ENCODE measurements at regions not wholly inside any gene's neighbourhood (a gene's known extent, or its start where the extent isn't known, plus 50 kb on each side); places are given as distances from the start of the nearest gene placed in this dataset.
"Not testable (repeated sequence)": the region's sequence is repeated elsewhere in the genome, so short reads cannot be mapped to it uniquely, and the experiment has no call there.

DNA sequence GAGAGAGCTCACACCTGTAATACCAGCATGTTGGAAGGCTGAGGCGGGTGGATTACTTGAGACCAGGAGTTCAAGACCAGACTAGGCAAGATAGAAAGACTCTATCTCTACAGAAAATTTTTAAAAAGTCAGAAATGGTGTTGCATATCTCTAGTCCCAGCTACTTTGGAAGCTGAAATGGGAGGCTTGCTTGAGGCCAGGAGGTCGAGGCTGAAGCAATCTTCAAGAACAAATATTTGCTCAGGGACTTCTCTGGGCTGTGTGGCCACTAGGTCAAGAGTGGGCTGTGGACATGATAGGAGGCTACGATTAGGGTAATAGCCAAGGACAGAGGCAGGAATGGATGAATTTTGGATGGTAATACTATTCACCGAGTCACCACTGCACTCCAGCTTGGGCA is 135.8 kb upstream of the PEG3 start:
- Mint-ChIP-seq H3K9me3 (peaks cover 54% of the 10 kb centered on the region), H3K27ac (no peak overlapping the region), H3K27me3 (no peaks in the 10 kb centered on the region), H3K4me1 (no peaks in the 10 kb centered on the region), H3K4me3 (no peak overlapping the region), H3K36me3 (ENCODE audit: low read depth) (no peaks in the 10 kb centered on the region)
- ChIA-PET CTCF (no interaction called here), POLR2A (interaction anchor here (0.7 kb wide), 1 partner anchor 794 kb away, joined by 3 read pairs; no protein-coding TSS in a partner anchor)
- DNase-seq: no peak

DNA sequence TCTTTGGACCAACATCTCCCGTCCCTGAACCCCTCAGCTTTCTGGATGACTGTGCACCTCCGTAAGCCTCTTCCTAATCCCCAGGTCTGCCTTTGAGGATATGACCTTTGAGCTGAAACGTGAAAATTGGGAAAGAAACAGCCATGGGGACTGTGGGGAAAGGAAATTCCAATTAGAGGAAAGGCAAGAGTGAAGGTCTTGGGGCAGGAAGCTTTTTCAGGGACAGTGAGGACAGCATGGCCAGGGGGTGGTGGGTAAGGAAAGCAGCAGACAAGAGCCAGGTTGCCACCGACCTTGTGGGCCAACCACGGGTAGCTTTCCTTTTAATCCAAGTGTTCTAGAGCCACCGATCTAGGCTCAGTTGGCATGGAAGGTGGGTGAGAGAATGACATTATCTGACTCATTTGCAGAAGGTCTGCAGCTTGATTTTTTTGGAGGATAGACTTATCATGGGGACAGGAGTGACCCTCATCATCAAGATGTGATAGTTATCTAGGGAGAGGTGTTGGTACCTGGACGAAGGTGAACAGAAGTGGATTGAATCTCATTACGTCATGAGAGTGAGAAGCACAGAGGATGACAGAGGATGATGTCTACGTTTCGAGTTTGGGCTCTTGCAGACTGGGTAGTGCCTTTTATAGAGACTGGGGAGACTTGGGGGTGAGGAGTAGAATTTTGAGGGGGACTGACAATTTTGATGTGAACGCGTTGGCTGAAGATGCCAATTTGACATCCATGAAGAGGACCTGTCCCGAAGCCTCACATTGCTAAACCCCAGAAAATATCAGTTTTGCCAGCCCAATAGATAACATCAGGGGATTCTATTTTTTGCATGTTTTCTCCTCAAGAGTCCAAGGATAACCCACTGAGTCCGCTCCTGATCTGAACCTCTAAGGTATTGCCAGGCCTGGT is 136.7 kb upstream of the PEG3 start:
- POLR2A ChIA-PET: no interaction called here
- no peaks in the 10 kb centered on the region for H3K27me3 Mint-ChIP-seq
- CTCF ChIA-PET: no interaction called here
- peaks cover 1% of the 10 kb centered on the region for H3K36me3 Mint-ChIP-seq (ENCODE audit: low read depth)
- DNase-seq: no peak
- H3K4me3 Mint-ChIP-seq: no peak overlapping the region
- H3K27ac Mint-ChIP-seq: no peak overlapping the region
- H3K9me3 Mint-ChIP-seq: peaks cover 52% of the 10 kb centered on the region
- no peaks in the 10 kb centered on the region for H3K4me1 Mint-ChIP-seq

DNA sequence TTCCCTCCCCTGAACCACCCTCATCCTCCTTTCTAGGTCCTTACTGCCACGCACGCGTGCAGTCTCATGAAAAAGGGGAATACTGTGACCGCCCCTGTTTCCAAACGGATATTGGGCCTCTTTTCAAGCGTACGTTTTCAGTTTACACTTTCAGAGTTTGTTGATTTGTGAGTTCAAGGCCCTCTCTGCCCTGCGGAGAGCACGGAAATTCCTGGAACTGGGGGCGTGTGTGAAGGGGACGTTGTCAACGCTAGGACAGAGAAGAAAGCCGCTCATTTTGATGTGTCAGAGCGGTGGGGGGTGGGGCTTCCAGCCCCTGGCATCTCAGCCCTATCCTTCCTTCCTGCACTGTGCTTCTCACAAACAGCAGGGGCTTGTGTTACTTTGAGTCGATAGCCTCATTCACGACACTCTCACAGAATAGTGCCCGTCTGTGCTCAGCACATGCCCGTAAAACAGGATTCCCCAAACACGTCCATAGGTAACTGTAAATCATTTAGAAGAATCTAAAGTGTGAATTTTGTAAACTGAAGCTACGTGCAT is 137.6 kb upstream of the PEG3 start:
- POLR2A ChIA-PET: no interaction called here
- Mint-ChIP-seq H3K27me3 (no peaks in the 10 kb centered on the region), H3K27ac (no peak overlapping the region), H3K36me3 (ENCODE audit: low read depth) (peaks cover 1% of the 10 kb centered on the region), H3K4me3 (no peak overlapping the region), H3K4me1 (no peaks in the 10 kb centered on the region), H3K9me3 (peaks cover 54% of the 10 kb centered on the region)
- CTCF ChIA-PET: no interaction called here
- DNase-seq: no peak

DNA sequence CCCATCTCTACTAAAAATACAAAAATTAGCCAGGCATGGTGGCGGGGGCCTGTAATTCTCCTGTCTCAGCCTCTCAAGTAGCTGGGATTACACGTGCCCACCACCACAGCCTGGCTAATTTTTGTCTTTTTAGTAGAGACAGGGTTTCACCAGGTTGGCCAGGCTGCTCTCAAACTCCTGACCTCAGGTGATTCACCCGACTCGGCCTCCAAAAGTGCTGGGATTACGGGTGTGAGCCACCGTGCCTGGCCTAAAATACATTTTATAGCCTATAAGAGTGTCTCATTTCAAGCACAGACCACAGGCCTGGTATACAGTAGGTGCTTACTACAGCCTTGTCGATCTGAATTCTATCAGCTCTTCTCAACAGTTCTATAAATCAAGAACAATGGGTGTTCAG is 139.5 kb upstream of the USP29 start:
- CTCF ChIA-PET; H3K4me1 Mint-ChIP-seq; H3K4me3 Mint-ChIP-seq; POLR2A ChIA-PET; H3K27me3 Mint-ChIP-seq; DNase-seq; H3K27ac Mint-ChIP-seq; H3K36me3 Mint-ChIP-seq (ENCODE audit: low read depth): not testable (repeated sequence)
- H3K9me3 Mint-ChIP-seq: peaks cover 60% of the 10 kb centered on the region

DNA sequence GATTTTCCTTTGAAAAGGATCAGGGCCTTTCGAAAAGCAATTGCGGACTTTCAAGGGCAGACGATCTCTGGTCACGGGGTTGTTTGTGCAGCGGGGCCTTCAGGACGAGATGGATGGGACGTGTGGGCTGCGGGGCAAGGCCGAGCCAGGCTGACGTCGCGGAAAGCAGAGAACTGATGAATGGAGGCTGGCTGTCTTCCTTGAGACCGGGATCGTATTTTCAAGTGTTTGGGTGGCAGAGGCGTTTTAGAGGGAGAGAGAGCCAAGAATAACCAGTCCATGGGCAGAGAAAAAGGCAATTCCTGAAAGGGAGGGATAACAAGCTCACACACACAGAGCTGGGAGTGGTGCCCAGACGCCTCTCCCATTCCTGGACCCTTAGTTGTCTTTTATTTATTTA is 138.9 kb upstream of the USP29 start:
- POLR2A ChIA-PET: no interaction called here
- Mint-ChIP-seq H3K36me3 (ENCODE audit: low read depth) (peaks cover 1% of the 10 kb centered on the region), H3K27ac (no peak overlapping the region), H3K4me1 (no peaks in the 10 kb centered on the region), H3K4me3 (no peak overlapping the region), H3K27me3 (no peaks in the 10 kb centered on the region), H3K9me3 (peaks cover 61% of the 10 kb centered on the region)
- CTCF ChIA-PET: no interaction called here
- no peak for DNase-seq

DNA sequence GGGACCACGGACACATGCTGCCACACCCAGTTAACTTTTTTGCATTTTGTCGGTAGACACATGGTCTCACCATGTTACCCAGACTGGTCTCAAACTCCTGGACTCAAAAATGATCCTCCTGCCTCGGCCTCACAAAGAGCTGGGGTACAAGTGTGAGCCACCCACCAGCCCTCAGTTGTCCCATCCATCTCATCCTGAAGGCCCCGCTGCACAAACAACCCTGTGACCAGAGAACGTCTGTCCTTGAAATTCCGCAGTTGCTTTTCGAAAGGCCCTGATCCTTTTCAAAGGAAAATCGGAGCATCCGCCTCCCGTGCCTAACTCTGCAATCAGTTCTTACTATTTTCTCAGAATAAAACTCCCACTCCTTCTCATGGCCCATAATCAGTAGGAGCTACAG is 138.3 kb upstream of the USP29 start:
- H3K4me1 Mint-ChIP-seq; H3K27ac Mint-ChIP-seq; CTCF ChIA-PET; H3K36me3 Mint-ChIP-seq (ENCODE audit: low read depth); H3K27me3 Mint-ChIP-seq; H3K4me3 Mint-ChIP-seq; POLR2A ChIA-PET; DNase-seq: not testable (repeated sequence)
- H3K9me3 Mint-ChIP-seq: peaks cover 61% of the 10 kb centered on the region

DNA sequence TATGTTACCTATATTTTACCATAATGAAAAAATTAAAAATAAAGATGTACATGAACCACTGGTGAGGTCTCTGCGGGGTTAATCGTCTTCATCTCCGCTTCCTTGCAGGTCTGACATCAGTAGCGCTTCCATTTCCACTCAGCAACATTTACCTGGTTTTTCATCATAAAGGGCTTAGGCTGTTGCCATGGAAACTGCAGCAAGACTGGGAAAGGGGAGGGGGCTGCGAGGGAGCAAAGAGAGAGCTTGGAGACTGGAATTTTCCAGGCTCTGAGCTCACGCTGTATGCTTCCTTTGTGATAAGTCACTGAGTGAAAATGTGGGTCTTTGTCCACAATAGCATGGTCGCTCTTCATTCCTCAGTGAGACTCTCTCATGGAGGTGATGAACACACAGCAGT is 136.6 kb upstream of the USP29 start:
- H3K9me3 Mint-ChIP-seq: peaks cover 56% of the 10 kb centered on the region
- H3K27me3 Mint-ChIP-seq: no peaks in the 10 kb centered on the region
- no peak overlapping the region for H3K4me3 Mint-ChIP-seq
- ChIA-PET POLR2A (no interaction called here), CTCF (interaction anchor here (1.2 kb wide), 1 partner anchor 12 kb away, joined by 3 read pairs; no protein-coding TSS in a partner anchor)
- H3K4me1 Mint-ChIP-seq: no peaks in the 10 kb centered on the region
- DNase-seq: no peak
- no peak overlapping the region for H3K27ac Mint-ChIP-seq
- H3K36me3 Mint-ChIP-seq (ENCODE audit: low read depth): peaks cover 1% of the 10 kb centered on the region

DNA sequence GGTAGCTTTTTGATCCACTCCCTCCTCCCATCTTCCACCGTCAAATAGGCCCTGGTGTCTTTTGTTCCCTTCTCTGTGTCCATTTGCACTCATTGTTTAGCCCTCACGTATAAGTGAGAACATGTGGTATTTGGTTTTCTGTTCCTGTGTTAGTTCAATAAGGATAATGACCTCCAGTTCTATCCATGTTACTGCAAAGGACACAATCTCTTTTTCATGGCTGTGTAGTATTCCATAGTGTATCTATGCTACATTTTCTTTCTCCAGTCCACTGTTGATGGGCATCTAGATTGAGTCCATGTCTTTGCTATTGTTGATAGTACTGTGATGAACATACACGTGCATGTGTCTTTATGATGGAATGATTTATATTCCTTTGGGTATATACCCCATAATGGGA is 136.0 kb upstream of the USP29 start:
- no peak overlapping the region for H3K4me3 Mint-ChIP-seq
- POLR2A ChIA-PET: no interaction called here
- H3K27ac Mint-ChIP-seq: no peak overlapping the region
- peaks cover 53% of the 10 kb centered on the region for H3K9me3 Mint-ChIP-seq
- H3K27me3 Mint-ChIP-seq: no peaks in the 10 kb centered on the region
- CTCF ChIA-PET: no interaction called here
- peaks cover 1% of the 10 kb centered on the region for H3K36me3 Mint-ChIP-seq (ENCODE audit: low read depth)
- H3K4me1 Mint-ChIP-seq: no peaks in the 10 kb centered on the region
- no peak for DNase-seq

DNA sequence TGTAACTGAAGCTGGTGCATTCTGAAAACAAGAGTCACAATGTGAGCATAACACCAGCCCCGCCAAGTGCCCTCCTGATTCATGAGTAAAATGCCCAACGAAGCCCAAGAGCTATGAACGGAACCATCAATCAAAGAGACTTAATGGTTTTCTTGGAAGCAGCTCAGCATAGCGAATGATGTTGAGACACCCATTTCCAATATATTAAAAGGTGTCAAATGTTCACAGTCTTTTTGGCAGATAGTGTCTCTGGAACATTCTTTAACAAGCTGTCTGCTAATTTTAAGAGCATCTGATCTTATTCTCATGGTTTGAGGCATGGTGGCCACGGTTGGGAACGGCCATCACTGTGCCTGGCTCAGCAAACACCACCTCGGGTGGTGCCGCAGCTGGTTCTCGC is 133.4 kb upstream of the USP29 start:
- POLR2A ChIA-PET: no interaction called here
- H3K9me3 Mint-ChIP-seq: peaks cover 58% of the 10 kb centered on the region
- no peaks in the 10 kb centered on the region for H3K27me3 Mint-ChIP-seq
- peaks cover 1% of the 10 kb centered on the region for H3K36me3 Mint-ChIP-seq (ENCODE audit: low read depth)
- no peak for DNase-seq
- H3K27ac Mint-ChIP-seq: no peak overlapping the region
- H3K4me3 Mint-ChIP-seq: no peak overlapping the region
- CTCF ChIA-PET: no interaction called here
- H3K4me1 Mint-ChIP-seq: no peaks in the 10 kb centered on the region

DNA sequence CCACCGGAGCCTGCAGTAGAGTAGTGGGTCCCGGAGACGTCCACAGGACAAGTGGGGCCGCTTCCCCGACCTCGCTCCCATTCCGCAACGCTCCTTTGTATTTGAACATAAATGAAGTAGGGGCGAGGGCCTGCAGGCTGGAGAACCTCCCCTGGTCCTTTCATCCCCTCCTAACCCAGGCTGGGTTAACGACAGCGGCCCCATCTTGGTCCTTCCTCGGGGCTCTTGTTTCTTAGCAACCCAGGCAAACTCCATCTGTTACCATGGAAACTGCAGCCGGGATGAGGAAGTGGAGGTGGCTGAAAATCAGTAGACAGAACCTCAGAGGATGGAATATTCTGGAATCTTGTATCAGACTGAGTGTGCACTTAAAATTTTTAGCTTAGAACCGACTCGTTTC is 132.6 kb upstream of the USP29 start:
- no peak overlapping the region for H3K27ac Mint-ChIP-seq
- peaks cover 55% of the 10 kb centered on the region for H3K9me3 Mint-ChIP-seq
- H3K4me3 Mint-ChIP-seq: no peak overlapping the region
- no peaks in the 10 kb centered on the region for H3K27me3 Mint-ChIP-seq
- ChIA-PET CTCF (no interaction called here), POLR2A (no interaction called here)
- no peaks in the 10 kb centered on the region for H3K4me1 Mint-ChIP-seq
- no peak for DNase-seq
- no peaks in the 10 kb centered on the region for H3K36me3 Mint-ChIP-seq (ENCODE audit: low read depth)

DNA sequence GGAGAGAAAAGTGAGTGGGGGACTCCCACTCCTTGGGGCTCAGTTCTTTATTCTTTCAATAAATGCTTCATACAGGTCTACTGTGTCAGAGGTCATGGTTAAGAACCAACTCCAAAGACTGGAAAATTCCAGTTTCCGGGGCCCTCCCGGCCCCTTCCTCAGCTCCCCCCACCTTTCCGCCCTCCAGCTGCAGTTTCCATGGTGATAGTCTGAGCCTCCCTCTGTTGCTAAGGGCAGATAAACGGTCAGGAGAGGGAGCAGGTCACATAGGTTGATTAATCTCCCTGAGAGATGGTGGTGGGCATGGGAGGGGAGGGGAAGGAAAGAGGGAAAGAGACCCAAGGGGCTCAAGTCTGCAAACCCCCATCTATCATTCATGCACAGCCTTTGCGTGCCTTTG is 131.5 kb upstream of the USP29 start:
- peaks cover 53% of the 10 kb centered on the region for H3K9me3 Mint-ChIP-seq
- POLR2A ChIA-PET: no interaction called here

DNA sequence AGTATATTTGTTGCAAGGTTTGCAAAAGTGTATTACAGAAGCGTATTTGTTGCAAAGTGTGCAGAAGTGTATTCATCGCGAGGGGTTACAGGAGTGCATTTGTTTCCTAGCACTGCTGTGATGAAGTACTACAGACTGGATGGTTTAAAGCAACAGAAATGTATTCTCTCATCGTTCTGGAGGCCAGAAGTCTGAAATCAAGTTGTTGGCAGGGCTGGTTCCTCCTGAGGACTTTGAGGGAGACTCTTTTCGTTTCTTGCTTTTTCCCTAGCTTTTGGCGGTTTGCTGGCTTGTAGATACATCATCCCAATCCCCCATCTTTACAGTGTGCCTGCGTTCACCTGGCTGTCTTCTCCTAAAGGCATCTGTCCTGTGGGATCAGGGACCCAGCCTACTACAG is 127.9 kb upstream of the USP29 start:
- Mint-ChIP-seq H3K36me3 (ENCODE audit: low read depth) (peaks cover 3% of the 10 kb centered on the region), H3K4me1 (no peaks in the 10 kb centered on the region), H3K4me3 (no peak overlapping the region), H3K27me3 (no peaks in the 10 kb centered on the region), H3K27ac (no peak overlapping the region), H3K9me3 (peaks cover 50% of the 10 kb centered on the region)
- CTCF ChIA-PET: no interaction called here
- POLR2A ChIA-PET: no interaction called here
- no peak for DNase-seq

More for the DNA sequence above, 131.5 kb upstream of the USP29 start:
- Mint-ChIP-seq H3K4me3 (no peak overlapping the region), H3K27ac (no peak overlapping the region), H3K27me3 (no peaks in the 10 kb centered on the region), H3K36me3 (ENCODE audit: low read depth) (no peaks in the 10 kb centered on the region), H3K4me1 (no peaks in the 10 kb centered on the region)
- DNase-seq: no peak
- CTCF ChIA-PET: no interaction called here

DNA sequence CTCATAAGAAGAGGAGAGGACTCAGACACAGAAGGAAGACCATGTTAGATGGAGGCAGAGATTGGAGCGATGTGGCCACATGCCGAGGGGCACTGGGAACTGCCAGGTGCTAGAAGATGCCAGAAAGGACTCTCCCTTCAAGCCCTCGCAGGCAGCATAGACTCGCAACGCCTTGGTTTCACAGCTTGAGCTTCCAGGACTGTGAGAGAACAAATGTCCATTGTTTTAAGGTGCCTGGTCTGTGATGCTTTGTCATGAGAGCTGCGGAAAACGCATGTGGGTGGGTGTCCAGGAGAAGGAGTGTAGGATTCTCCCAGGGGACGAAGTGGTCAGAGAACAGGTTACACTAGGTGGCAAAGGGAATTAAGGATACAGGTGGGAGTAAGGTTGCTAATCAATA is 125.9 kb upstream of the USP29 start:
- ChIA-PET CTCF (no interaction called here), POLR2A (no interaction called here)
- Mint-ChIP-seq H3K36me3 (ENCODE audit: low read depth) (peaks cover 3% of the 10 kb centered on the region), H3K4me3 (no peak overlapping the region), H3K4me1 (no peaks in the 10 kb centered on the region), H3K27ac (no peak overlapping the region), H3K27me3 (no peaks in the 10 kb centered on the region), H3K9me3 (peaks cover 47% of the 10 kb centered on the region)
- DNase-seq: no peak
